Adrenal gland (tissue), 9 donors: ENCODE measurements at regions not wholly inside any gene's neighbourhood (a gene's known extent, or its start where the extent isn't known, plus 50 kb on each side); places are given as distances from the start of the nearest gene placed in this dataset.

ENCODE experiments used
- DNase-seq, 7 donors: peaks; one replicate each; pipeline ENCODE4 v3.0.0-alpha.2; 2019 to 2020
- H3K27ac ChIP-seq, 5 donors: fragments of 200-600 bp; sonication (generic) in 4 of 5; 1 replicate in 3 of 5; 2 replicates in 2 of 5; pipeline versions ENCODE4 v1.5.1 to v1.8.0; 2016 to 2020; ENCODE audit warnings: mild to moderate bottlenecking in 1 of 5
- H3K27me3 ChIP-seq: fragments of 200-600 bp; 2 replicates; pipeline ENCODE4 v1.8.0; 2021
- H3K36me3 ChIP-seq, 2 donors: fragments of 200-600 bp; replicated peaks in 1 of 2; 1 replicate in 1 of 2; 2 replicates in 1 of 2; pipeline versions ENCODE4 v1.5.1 to v1.8.0; 2018 to 2022
- H3K4me1 ChIP-seq, 2 donors: fragments of 200-600 bp; replicated peaks in 1 of 2; 1 replicate in 1 of 2; 2 replicates in 1 of 2; pipeline versions ENCODE4 v1.5.1 to v1.8.0; 2018 to 2021
- H3K4me3 ChIP-seq, 4 donors: fragments of 200-600 bp; sonication (generic) in 3 of 4; one replicate each; pipeline ENCODE4 v1.5.1; 2016 to 2018
- H3K9me3 ChIP-seq, 3 donors: fragments of 200-600 bp; sonication (generic) in 1 of 3; replicated peaks in 1 of 3; 1 replicate in 2 of 3; 2 replicates in 1 of 3; pipeline versions ENCODE4 v1.5.1 to v1.8.0; 2016 to 2021
- POLR2A ChIP-seq, 2 donors: fragments of 450-650 bp; IDR thresholded peaks; one replicate each; pipeline ENCODE4 v1.6.1; 2017; ENCODE audit warnings: antibody characterized with exemption in 2 of 2, mild to moderate bottlenecking in 2 of 2, moderate library complexity in 1 of 2
- WGBS, 4 donors: extraction: QIAGEN DNeasy Blood & Tissue Kit in 2 of 4; methylation state at CpG; one replicate each; pipeline versions ENCODE4 v1.1.5 to v1.1.7; 2013 to 2017; 5-methylcytosine and 5-hydroxymethylcytosine counted together
- intact Hi-C, 2 donors: fragments of 100-400 bp; cut with DNase I; formaldehyde crosslinking; loops; one replicate each; pipeline versions ENCODE4 v1.14.1 to v1.15.0; 2022 to 2023
- TF ChIP-seq, protein P1 (sequence below), 6 experiments: fragments of 450-650 bp in 4 of 6; fragments of 200-600 bp in 2 of 6; sonication (generic) in 1 of 6; IDR thresholded peaks; 1 replicate in 5 of 6; 2 replicates in 1 of 6; pipeline versions ENCODE4 v1.5.1 to v1.8.0; 2016 to 2021; ENCODE audit warnings: antibody characterized with exemption in 6 of 6, mild to moderate bottlenecking in 2 of 6, moderate library complexity in 1 of 6
- donor health status: healthy with polysubstance abuse.
- donor health status: Bipolar disorder and iron deficiency.
- donor health status: DM: yes; HTN: yes; CAD: no.
- donor health status: DM: no; HTN: no; CAD: no.
- donor health status: DM: no; HTN: no; CAD: no.

DNA sequence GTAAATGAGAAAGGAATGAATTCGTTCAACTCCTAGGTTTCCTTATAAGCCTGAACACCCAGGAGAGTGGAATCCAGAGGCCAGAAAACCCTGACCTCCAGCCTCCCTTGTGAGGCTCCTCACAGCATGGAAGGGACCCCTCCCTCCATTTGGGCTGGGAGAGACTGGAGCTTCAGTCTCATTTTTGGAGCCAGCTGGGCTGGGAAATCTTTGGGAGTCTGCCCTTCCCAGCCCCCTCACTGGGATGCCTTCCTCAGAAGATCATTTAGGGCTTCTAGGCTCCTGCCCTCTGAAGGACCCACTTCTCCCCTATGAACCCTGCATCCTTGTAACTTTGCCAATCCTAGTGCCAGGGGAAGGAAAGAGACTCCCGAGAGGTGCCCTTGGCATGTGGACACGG lies 346.1 kb downstream of the CYP26B1 start:
- WGBS, 4 donors = 58 to 63% (median 60%) methylated on average over 2 to 3 of the region's 3 CpGs
- no peaks in the 10 kb centered on the region for H3K36me3 ChIP-seq
- TF ChIP-seq, protein P1, sequence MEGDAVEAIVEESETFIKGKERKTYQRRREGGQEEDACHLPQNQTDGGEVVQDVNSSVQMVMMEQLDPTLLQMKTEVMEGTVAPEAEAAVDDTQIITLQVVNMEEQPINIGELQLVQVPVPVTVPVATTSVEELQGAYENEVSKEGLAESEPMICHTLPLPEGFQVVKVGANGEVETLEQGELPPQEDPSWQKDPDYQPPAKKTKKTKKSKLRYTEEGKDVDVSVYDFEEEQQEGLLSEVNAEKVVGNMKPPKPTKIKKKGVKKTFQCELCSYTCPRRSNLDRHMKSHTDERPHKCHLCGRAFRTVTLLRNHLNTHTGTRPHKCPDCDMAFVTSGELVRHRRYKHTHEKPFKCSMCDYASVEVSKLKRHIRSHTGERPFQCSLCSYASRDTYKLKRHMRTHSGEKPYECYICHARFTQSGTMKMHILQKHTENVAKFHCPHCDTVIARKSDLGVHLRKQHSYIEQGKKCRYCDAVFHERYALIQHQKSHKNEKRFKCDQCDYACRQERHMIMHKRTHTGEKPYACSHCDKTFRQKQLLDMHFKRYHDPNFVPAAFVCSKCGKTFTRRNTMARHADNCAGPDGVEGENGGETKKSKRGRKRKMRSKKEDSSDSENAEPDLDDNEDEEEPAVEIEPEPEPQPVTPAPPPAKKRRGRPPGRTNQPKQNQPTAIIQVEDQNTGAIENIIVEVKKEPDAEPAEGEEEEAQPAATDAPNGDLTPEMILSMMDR (IDR thresholded peaks at IDR 0.05) = no peak
- no peak for TF ChIP-seq POLR2A (IDR thresholded peaks at IDR 0.05)

DNA sequence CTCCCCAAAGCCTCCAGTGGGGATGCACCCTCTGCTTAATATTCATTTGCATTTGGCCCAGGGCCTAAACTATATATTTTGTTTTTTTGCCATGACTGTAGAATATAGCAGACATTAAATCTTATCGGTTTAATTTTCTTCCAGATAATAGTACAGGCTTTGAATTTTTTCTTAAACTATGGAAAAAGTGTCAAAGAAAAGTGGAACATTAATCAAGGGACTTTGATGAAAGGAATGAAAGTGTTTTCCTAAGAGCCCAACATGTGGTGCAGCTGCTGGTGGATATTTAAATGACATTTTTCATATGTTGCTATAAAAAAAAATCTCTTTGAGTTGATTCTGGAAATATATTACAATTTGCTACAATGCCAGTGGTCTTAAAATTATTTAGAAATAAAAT lies 346.8 kb downstream of the CYP26B1 start:
- Histone ChIP-seq H3K27ac (no peak overlapping the region), H3K4me3 (no peak overlapping the region), H3K27me3 (no peaks in the 10 kb centered on the region), H3K36me3 (no peaks in the 10 kb centered on the region), H3K4me1 (no peaks in the 10 kb centered on the region), H3K9me3 (no peaks in the 10 kb centered on the region)
- no peak for DNase-seq
- intact Hi-C loops = loop anchor here (5.0 kb wide), 3 partner anchors 191 to 351 kb away; partner anchors contain the start of gene CYP26B1 (in 1 of the 2)
- no peak for TF ChIP-seq POLR2A (IDR thresholded peaks at IDR 0.05)
- TF ChIP-seq, protein P1 (IDR thresholded peaks at IDR 0.05) = no peak
- WGBS, 4 donors = 87 to 94% (median 93%) methylated on average over 1 of the region's 1 CpG

More for the DNA sequence above, 346.1 kb downstream of the CYP26B1 start:
- H3K27ac ChIP-seq = no peak overlapping the region
- no peak overlapping the region for H3K4me3 ChIP-seq
- DNase-seq = peak in 1 of 7 donors; percentile 25
- H3K9me3 ChIP-seq = no peaks in the 10 kb centered on the region
- H3K27me3 ChIP-seq = no peaks in the 10 kb centered on the region
- no peaks in the 10 kb centered on the region for H3K4me1 ChIP-seq
- intact Hi-C loops = loop anchor here (5.0 kb wide), 3 partner anchors 191 to 351 kb away; partner anchors contain the start of gene CYP26B1 (in 1 of the 2)

DNA sequence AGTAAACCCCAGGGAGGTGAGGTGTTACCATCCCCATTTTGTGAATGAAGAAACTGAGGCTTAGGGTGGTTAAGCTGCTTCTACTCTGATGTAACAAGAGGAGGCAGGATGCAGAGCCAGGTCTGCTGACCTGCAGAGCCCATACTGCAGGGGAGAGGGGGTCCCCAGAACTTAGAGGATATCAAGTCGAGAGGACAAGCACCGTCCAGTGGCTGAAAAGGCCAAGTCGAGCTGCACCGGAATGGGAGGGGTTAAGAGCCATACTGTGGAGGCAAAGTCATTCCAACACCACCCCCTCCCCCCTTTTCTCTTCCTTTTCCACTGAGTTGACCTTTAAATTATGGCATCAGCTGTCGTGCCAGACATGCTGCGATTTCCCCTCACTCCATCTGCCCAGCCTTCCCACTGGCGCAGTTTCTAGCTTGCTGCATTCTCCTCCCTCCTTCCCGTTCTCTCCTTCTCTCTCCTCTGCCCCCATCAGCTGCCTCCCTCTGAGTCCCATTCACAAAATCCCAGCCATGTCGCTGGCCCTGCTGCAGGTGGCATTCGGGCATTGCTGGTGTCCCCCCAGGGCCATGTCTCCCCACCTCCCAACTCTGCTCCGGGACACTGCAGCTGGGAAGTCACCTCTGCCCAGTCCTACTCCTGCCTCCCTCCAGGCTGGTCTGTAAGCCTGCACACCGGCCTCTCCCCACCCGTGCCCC lies 346.9 kb downstream of the DYSF start:
- Histone ChIP-seq H3K4me1 (no peaks in the 10 kb centered on the region), H3K4me3 (no peak overlapping the region), H3K36me3 (no peaks in the 10 kb centered on the region), H3K9me3 (no peaks in the 10 kb centered on the region), H3K27ac (no peak overlapping the region), H3K27me3 (no peaks in the 10 kb centered on the region)
- intact Hi-C loops = loop anchor here (5.0 kb wide), 3 partner anchors 192 to 352 kb away; partner anchors contain the start of gene CYP26B1 (in 1 of the 2)
- TF ChIP-seq, protein P1 (IDR thresholded peaks at IDR 0.05) = no peak
- TF ChIP-seq POLR2A (IDR thresholded peaks at IDR 0.05) = no peak
- no peak for DNase-seq
- WGBS, 4 donors = 74 to 81% (median 77%) methylated on average over 13 of the region's 13 CpGs

DNA sequence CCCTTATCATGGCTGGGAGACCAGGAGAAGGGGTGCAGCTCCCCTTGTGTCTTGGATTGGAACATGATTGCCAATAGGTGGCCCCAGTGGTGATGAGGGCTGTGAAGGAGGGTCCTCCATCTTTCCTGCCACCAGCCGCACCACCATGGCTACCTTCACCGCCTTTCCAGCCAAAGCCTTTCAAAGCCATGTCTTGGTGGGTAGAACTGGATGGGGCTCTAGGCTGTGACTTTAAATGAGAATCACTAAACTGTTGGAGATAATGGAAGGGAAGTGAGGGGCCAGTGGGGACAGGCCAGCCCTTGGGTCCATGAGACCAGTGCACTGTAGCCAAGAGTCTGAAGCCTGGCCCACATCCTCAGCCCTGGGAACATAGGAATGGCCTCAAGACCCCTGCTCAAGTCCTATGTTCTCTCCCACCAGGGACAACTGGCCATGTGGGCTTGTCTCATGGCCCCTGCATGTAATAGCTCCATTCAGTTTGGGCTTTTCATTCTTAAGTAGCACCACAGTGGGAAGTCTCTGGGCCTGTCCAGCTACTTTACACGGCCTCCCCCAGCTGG lies 345.7 kb downstream of the DYSF start:
- intact Hi-C loops = loop anchor here in 1 of 2 donors (5.0 kb wide), 2 partner anchors 187 to 252 kb away; no protein-coding TSS in a partner anchor

More for the DNA sequence above, 345.7 kb downstream of the DYSF start:
- Histone ChIP-seq H3K36me3 (no peaks in the 10 kb centered on the region), H3K9me3 (no peaks in the 10 kb centered on the region), H3K4me3 (no peak overlapping the region), H3K27ac (no peak overlapping the region), H3K4me1 (no peaks in the 10 kb centered on the region), H3K27me3 (no peaks in the 10 kb centered on the region)
- WGBS, 4 donors = 89 to 100% (median 93%) methylated on average over 3 of the region's 3 CpGs
- no peak for TF ChIP-seq POLR2A (IDR thresholded peaks at IDR 0.05)
- TF ChIP-seq, protein P1 (IDR thresholded peaks at IDR 0.05) = no peak
- DNase-seq = no peak
